NCI-H82 (cell line): ENCODE measurements at regions not wholly inside any gene's neighbourhood (a gene's known extent, or its start where the extent isn't known, plus 50 kb on each side); places are given as distances from the start of the nearest gene placed in this dataset.

Experiments used
- DNase-seq: peaks from one replicate; lab custom pipeline; 2025; lab: John Stamatoyannopoulos, UW

DNA sequence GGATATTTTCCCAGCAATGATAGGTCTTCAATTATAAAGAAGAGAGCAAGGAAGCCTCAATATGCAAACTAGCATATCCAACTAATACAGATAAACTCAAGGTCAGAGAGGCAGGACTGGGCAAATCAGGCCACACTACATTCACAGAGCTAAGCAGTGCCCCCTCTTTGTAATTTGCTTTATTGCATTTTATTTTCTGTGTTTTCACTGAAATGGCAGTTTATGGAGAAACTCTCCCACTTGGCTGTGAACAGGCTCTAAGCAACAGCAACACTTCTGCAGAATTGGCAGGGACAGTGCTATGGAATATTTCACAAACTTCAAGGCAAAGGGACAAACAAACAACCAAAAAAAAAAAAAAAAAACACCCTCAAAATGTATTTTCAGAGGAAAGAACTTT, 93.4 kb upstream of the SOD1 start:
- DNase-seq: no peak

DNA sequence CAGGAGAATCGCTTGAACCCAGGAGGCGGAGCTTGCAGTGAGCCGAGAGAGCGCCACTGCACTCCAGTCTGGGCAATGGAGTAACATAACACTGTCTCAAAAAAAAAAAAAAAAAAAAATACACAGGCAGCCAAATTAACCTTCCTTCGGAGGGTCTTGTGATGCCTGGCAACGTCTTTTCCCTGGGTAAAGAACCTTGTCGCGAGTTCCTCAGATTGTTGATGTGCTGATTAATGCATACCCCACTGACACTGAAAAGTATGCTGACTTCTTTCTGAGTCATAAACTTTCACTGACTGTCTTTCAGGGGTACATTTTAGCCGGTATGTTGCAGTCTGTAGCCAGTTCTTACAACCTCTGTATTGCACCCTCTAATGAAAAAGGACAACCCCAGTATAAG, 95.1 kb upstream of the SOD1 start:
- no peak for DNase-seq

DNA sequence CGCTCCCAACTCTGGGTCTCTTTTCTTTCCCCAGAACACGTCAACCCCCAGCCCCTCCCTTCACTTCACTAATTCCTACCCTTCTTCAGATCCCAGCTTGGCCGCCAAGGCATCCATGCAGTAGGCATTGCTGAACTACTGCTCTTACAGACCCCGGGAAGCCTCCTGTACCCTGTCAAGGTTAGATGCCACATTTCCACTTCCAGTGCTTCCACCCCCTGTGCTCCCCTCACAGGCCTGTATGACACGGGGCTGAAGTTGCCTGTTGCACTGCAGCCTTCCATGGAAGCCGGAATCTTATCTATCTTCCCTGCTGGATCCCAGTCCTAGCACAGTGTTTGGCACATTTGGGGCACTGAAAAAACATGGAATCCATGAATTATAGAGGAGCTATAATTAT, 99.0 kb upstream of the SOD1 start:
- DNase-seq: no peak

DNA sequence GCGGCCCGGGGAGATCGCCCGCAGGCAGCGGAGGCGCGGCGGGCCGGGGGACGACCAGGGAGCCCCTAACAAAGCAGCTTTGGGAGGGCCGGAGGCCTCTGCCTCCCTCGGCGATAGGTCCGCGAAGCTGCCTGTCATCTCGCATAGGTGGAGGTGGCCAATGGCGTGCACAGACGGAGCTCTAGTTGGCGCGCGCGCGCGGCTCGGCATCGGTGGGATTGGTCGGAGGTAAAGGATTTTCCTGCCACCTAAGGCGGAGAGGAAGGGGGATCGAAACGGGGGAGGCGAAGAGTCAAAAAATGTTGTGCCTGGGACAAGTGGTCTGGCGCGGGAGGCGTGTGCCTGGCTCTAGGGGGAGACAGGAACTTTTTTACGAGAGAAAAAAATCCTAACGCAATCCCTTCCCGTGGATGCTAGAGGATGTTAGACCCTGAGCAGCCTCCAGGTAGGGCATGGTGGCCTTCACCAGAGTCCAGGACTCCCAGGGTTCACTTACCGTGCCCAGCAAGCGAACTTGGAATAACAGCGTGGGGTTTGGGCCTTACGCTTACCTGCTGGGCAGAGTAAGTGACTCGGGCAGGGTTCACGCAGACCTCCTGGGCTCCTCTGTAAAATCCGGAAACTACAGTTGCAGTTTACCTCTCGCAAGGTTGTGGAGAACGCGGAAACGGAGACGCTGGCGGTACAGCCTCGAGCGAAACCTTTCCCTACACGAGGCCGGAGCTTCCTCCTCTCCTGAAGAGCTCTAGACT, 99.9 kb upstream of the SOD1 start:
- peak; percentile 100 for DNase-seq

DNA sequence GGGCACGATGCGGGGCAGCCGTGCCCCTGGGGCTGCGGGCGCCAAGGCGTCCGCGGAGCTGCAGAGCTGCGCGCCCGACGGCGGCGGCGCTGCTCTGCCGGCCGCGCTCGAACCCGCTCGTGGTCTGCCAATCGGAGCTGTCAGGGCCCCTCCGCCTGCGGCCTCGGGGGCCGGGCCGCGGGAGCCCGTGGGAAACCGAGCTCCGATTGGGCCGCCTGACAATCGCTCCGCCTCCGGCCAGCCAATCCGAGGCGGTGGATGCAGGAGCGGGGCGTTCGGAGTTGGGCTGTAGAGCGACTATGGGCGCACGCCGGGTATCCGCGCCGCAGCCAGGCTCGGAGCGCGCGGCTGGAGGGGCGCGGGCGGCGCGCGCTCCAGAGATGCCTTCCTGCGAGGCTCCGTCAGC, 100.5 kb upstream of the SOD1 start:
- peak; percentile 99 for DNase-seq

DNA sequence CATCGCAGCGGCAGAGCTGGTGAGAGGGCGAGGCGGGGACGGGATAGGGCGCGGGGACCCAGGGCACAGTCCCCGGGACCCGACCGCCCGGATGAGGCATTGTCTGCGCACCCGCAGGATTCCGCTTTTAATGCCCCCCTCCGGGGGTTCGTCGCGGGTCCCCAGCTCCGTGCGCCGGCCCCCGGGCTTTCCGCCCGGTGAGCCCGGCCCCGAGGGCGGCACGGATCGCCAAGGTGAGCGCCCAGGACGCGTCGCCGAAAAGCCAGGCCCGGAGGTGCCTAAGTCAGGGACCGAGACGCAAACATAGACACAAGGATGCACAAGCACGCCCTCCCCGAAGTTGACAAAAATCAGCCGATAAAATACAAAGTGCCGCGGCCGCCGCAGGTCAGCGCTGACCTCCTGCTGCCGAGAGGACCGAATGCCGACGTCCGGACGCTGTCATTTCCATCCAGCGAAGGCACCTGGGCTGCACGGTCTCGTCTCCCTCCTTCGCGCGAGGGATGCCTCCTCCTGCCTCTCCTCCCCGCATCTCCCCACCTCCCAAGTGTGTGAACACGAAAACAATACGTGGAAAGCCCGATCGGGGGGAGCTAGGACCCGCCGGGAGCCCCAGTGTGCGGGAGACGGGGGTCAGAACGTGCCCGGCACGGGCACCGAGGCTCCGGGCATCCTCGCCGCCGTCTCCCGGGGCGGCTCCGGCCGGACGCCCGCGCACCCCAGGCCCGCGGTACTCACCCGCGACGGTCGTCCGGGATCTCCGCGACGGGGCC, 101.1 kb upstream of the SOD1 start:
- peak; percentile 81 for DNase-seq

DNA sequence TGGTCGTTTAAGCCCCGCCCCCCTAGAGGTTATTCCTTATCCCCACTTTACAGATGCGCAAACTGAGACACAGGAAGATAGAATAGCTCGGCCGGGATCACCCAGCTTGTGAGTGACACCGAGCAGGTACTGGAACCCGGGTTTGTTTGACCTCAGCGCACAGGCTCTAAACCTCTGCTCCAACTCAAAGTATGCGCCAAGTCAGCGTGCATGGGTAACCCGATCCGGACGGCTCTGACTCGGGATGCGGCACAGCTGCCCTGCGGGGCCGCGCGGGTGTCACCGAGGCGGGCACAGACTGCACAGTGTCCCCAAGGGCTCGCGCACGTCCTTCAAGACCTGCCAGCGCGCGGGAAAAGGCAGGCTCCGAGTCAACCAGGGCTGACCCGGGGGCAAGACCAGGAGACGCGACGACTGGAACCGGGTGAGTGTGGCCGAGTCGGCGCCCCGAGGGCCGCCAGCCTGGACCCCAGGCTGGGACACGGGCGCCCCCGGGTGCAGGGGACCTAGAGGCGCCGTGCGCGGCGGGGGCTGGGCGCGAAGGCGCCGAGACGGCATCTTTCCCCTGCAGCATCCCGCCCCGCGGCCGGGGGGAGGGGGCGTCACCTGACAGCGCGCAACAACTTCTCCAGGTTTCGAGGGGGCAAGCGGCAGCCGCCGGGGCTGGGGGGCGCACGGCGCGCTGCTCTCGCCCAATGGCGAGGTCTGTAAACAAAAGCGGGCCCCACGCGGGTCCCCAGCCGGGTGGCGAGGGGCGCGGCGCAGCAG, 101.9 kb upstream of the SOD1 start:
- peak; percentile 64 for DNase-seq

DNA sequence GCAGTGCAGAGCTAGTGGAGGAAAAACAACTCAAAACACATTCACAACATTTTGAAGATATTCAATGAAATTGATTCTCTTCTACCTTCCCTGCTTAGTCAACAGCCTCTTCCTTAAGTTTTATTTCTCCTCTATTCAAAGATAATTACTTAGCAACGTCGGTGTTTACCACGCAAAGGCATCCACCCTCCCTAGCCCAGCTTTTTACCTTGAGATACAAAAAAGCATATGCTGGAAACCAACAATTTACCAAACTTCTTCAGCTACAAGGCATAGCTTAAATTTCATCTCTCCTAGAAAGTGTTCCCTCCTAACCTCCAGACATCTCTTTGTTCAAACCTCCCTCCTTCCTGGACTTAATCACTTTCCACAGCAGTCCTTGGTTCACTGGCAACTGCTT, 102.8 kb upstream of the SOD1 start:
- no peak for DNase-seq

DNA sequence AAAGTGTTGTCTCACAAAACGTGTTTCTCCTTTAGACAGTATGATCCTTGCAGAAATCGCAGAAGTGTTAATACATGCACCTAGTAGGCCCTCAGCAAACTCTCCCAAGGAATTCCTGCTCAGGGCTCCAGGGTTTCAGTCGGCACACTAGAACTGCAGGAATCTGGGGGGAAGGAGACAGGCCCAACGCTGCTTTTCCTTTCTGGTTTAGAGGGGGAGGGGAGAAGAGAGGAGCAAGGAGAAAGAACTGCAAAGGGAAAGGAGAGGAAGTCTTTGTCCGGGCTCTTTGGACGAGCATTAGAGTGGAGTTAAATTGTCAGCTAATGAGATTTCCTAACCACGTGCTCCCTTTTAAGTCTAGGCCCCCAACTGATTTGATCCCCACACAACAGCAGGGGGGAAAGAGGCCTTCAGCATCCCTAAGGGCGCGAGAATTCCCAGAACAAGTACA, 103.7 kb upstream of the SOD1 start:
- peak; percentile 93 for DNase-seq

DNA sequence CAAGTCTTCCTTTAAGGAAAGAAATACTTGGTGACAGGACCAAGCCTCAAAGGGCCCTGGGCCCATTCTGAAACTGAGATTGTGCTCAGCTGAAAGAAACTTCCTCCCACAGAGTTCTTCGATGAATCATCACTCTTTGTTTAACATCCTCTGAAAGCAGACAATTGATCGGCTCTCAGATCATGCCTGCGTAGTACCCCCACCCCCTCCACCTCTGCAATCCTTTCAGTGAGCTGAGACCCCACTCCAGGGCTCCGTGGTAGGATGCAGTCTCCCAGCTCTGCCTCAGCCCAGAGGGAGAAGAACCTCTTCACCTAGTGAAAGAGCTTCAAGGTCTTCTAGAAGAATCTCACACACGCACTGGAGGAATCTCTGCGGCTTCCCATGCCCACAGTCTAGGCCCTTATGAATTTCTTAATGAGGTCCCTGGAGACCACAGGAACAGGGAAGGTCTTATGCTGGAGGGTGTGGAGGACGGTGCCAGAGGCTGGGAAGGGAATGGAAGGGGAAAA, 104.9 kb upstream of the SOD1 start:
- peak; percentile 23 for DNase-seq

DNA sequence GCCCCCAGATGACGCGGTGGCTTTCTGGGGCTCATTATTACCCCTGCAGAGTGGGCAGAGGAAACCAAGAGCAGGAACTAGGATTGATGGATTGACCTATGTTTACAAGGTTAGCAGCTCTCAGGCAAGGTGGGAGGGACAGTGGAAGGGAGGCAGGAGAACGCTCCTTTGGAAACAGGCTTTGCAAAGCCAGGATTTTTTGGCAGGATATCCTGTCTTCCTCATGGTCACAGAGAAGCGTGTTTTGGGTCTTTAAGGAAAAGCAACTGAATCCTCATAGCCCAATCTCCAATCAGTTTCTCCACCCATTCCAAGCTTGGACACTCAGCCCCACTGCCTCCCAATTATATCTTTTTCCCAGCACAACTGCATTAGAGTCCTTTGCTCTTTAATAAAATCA, 105.6 kb upstream of the SOD1 start:
- no peak for DNase-seq

DNA sequence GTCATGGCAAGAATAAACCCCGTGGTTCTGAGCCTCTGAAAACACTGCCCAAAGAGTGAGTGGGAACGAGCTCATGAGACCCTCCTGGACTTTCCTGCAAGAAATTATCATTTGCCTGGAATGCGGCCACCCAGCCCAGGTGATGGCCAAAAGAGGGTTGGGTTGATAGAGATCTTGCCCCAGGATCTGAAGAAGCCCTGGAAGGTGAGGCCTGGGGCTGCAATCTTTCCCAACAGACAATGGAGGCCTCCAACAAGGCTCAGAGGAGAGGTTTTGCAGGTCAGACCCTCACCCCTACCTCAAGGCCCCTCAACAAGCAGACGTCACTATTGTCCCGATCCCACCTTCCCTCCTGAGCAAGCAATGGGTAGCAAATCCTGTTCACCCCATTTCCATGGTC, 106.0 kb upstream of the SOD1 start:
- DNase-seq: no peak

DNA sequence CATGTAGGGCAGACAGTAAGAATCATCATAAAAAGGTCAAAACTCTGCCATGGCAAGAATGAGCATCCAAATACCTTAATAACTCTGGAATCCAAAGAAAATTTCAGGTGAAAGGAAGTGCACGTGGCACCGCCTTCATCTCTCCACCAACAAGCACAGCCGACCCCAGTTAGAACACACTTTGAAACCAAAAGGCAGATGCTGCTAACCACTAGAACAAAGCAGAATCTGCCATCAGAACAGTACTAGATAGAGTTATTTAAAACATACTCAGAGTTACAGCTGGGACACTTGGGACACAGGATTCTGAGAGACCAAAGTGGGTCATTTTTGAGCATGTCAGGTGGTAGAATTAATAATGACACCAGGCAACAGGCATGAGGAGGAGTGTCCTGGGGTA, 106.7 kb upstream of the SOD1 start:
- no peak for DNase-seq

DNA sequence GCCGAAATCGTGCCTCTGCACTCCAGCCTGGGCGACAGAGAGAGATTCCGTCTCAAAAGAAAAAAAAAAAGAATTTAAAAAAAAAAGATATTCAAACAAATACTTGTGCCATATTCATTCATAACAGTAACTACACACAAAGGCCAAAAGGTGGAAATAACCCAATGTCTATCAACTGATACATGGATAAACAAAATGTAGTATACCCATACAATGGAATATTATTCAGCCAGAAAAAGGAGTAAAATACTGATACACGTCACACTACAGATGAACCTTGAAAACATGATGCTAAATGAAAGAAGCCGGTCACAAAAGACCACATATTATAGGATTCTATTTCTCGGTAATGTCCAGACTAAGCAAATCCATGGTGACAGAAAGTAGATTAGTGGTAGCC, 109.4 kb upstream of the SOD1 start:
- no peak for DNase-seq

DNA sequence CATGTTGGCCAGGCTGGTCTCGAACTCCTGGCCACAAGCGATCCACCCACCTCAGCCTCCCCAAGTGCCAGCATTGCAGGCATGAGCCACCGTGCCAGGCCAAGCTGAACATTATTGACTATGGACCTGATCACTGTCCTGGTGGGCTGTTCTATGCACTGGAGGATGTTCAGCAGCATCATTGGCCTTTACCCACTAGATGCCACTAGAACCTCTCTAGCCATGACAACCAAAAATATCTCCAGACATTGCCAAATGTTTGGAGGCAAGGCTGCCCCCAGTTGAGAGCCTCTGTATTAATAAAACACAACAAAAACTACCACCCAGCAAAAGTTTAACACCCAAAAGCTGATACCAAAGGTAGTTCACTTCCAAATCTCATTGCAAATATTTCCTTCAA, 110.8 kb upstream of the SOD1 start:
- DNase-seq: no peak

DNA sequence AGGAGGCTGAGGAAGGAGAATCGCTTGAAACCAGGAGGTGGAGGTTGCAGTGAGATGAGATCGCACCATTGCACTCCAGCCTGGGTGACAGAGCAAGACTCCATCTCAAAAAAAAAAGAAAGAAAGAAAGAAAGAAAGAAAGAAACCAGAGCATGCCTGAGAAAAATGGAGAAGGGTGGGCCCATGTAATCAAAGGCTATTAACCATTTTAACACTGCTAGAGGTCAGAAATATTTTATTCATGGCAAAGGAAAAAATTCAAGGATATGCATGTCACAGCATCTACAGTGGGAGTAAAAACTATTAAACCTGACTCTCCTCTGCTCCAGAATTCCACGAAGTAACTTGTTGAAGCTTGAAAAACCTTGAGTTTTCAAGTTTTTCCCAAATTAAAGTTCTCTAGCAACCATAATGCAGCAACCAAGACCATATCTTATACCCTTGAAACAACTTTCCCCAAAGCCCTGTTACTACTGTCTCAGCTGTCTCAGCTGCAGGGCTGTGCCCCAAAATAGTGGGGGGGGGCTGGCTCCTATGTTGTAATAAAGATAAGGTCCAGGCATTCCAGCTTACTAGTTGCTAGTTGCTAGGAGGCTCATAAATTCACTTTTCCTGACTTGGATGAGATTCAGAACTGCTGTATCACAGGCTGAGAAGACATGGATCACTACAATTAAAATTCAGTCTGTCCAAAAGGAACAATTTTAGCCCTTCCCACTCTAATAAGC, 112.9 kb upstream of the SOD1 start:
- DNase-seq: no peak

DNA sequence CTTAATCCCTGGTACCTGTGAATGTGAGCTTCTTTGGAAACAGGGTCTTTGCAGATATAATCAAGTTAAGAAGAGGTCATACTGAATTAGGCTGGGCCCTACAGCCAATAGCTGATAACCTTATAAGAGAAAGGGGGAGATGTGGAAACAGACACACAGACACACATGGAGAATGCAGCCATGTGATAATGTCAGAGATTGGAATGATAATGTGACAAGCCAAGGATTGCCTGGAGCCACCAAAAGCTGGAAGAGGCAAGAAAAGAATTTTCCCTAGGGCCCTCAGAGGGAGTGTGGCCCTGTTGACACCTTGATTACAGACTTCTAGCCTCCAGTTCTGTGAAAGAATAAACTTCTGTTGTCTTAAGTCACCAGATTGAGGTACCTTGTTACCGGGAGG, 114.5 kb upstream of the SOD1 start:
- DNase-seq: no peak

DNA sequence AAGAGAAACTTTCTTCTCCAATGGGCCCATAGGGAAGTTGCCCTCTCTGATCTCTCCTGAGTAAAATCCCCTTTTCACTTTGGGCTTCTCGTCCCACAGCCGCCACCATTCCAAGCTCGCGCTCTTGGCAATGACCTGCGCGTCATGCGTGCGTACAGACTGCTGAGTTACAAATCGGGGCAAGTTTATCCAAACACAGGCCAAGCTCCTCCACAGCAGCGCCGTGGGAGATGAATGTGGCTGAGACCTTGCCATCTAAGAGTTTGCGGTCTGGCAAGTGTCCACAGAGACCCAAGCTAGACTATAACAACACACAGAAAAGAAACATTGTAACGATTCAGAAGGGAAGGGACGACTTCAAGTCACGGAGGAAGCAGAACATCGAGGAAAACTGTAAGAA, 116.3 kb upstream of the SOD1 start:
- DNase-seq: no peak

DNA sequence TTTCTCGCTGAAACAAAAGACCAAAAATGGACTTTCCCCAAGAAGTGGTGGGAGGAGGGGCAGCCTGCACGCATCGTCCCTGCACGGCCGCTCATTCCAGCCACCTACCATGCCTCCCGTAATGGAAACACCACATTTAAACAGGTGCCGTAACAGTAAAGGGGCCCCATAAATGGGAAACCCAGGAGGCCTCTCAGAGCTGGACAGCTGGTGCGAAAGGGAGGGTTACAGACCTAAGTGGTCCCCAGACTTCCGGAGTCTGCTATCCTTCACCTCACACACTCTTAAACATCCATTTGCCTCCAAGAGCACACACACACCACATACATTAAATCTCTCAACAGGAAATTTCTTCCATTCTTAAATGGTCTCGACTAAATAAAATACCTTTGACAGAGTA, 120.7 kb upstream of the SOD1 start:
- no peak for DNase-seq

DNA sequence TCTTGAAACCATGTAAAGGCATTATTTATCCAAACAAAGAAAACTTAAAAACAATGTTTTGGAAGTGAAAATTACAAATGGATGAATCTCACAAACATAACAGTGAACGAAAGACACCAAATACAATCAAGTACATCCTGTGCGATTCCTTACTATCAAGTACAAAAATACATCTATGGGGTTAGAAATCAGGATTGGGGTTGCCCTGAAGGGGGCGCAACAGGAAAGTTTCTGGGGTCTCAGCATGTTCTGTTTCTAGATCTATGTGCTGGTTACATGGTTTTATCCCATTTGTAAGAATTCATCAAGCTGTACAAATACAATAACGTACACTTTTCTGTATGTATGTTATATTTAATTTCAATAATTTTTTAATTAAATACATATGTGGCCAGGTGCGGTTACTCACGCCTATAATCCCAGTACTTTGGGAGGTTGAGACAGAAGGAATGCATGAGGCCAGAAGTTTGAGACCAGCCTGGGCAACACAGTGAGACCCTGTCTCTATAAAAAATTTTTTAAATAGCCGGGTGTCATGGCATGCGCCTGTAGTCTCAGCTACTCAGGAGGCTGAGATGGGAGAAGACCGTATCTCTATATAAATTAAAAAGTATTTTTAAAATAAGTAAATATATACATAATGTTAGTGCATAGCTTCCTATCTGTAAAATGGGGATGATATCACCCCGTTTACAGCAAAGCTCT, 121.5 kb upstream of the SOD1 start:
- peak; percentile 34 for DNase-seq

DNA sequence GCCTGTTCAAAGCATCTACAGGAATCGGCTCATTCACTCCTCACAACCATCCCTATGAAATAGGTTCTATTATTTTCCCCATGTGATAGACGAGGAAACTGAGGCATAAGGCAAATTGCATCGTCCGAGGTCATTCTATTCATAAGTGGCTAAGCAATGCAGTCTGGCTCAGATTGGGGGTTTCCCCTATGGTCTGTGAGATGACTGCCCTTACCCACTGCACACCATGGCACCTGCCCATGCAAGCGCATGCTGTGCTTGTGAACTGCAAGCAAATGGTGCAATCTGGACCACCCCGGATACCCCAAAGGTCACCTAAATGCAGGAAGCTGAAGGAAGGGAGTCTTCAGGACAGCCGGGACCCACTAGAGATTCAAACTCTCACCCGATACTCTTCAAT, 123.4 kb upstream of the SOD1 start:
- DNase-seq: no peak
